ENCODE measurements at regions not wholly inside any gene's neighbourhood (a gene's known extent, or its start where the extent isn't known, plus 50 kb on each side); places are given as distances from the start of the nearest gene placed in this dataset.

- TF ChIP-seq CTCF (conservative IDR thresholded peaks at IDR 0.05; ENCODE audit: low read length) (no peak), EZH2phosphoT487 (IDR thresholded peaks at IDR 0.05; ENCODE audit: borderline replicate concordance) (no peak)
Observed at GRCh38 chr1:219379691-219380090, 206.0 kb downstream of the LYPLAL1 start.
